GM18498 (cell line): ENCODE measurements at regions not wholly inside any gene's neighbourhood (a gene's known extent, or its start where the extent isn't known, plus 50 kb on each side); places are given as distances from the start of the nearest gene placed in this dataset.

Experiments used
- ATAC-seq: cut with Tn5 transposase; IDR thresholded peaks from one replicate; pipeline ENCODE4 v1.9.1; 2021; ENCODE audit warnings: mild to moderate bottlenecking, moderate library complexity; ENCODE audit not compliant: unreplicated experiment

- no peak for ATAC-seq
Observed at GRCh38 chr6:147621263-147621662, 112.8 kb downstream of the SAMD5 start.

GRCh38 chr6:147621961-147622360 is 113.5 kb downstream of the SAMD5 start:
- no peak for ATAC-seq

- ATAC-seq = no peak
Observed at GRCh38 chr6:147624946-147625515, 116.5 kb downstream of the SAMD5 start.

- ATAC-seq = no peak
Observed at GRCh38 chr6:147625946-147626345, 117.5 kb downstream of the SAMD5 start.

- no peak for ATAC-seq
Observed at GRCh38 chr6:147627411-147627810, 118.9 kb downstream of the SAMD5 start.

- no peak for ATAC-seq
Observed at GRCh38 chr6:147633191-147633590, 124.7 kb downstream of the SAMD5 start.

GRCh38 chr6:147637620-147638195 is 129.2 kb downstream of the SAMD5 start:
- ATAC-seq = no peak

- no peak for ATAC-seq
Observed at GRCh38 chr6:147639279-147639678, 130.8 kb downstream of the SAMD5 start.

- no peak for ATAC-seq
Observed at GRCh38 chr6:147640606-147641005, 132.1 kb downstream of the SAMD5 start.

- no peak for ATAC-seq
Observed at GRCh38 chr6:147641511-147641910, 133.0 kb downstream of the SAMD5 start.

GRCh38 chr6:147642458-147642857 is 134.0 kb downstream of the SAMD5 start:
- ATAC-seq = no peak

GRCh38 chr6:147643341-147644200 is 135.1 kb downstream of the SAMD5 start:
- ATAC-seq = no peak

- ATAC-seq = no peak
Observed at GRCh38 chr6:147648916-147649315, 140.4 kb downstream of the SAMD5 start.

GRCh38 chr6:147651249-147652063 is 143.0 kb downstream of the SAMD5 start:
- no peak for ATAC-seq

- no peak for ATAC-seq
Observed at GRCh38 chr6:147653631-147654030, 145.1 kb downstream of the SAMD5 start.

- ATAC-seq = no peak
Observed at GRCh38 chr6:147654103-147654845, 145.8 kb downstream of the SAMD5 start.

- ATAC-seq = no peak
Observed at GRCh38 chr6:147660334-147661311, 152.1 kb downstream of the SAMD5 start.

- no peak for ATAC-seq
Observed at GRCh38 chr6:147662646-147663045, 154.2 kb downstream of the SAMD5 start.

- ATAC-seq = no peak
Observed at GRCh38 chr6:147664092-147664491, 155.6 kb downstream of the SAMD5 start.
